RWPE1 (cell line): ENCODE measurements at regions not wholly inside any gene's neighbourhood (a gene's known extent, or its start where the extent isn't known, plus 50 kb on each side); places are given as distances from the start of the nearest gene placed in this dataset.

Experiments used
- CTCF ChIA-PET: fragments of 350-600 bp; sonication (Branson Sonifier 250); formaldehyde crosslinking; extraction: SDS; loops from one replicate; lab custom pipeline; 2021; lab: Yijun Ruan, JAX
- POLR2A ChIA-PET: fragments of 400-600 bp; formaldehyde crosslinking; extraction: SDS; loops from one replicate; lab custom pipeline; 2020; ENCODE audit warnings: antibody characterized with exemption; ENCODE audit not compliant: low non-redundant PET; lab: Yijun Ruan, JAX
- DNase-seq: peaks from one replicate; pipeline ENCODE4 v3.0.0; 2012; ENCODE audit warnings: low spot score
- H3K27ac ChIP-seq: fragments of 450-650 bp; 2 replicates; pipeline ENCODE4 v1.5.1; 2017
- CTCF ChIP-seq: fragments of 450-650 bp; conservative IDR thresholded peaks from 2 replicates; pipeline ENCODE4 v1.5.1; 2017; ENCODE audit warnings: low read depth, mild to moderate bottlenecking

- DNase-seq: no peak
- ChIA-PET CTCF (interaction anchor here (0.6 to 0.9 kb wide), 2 partner anchors 70 to 613 kb away, joined by 3 read pairs; no protein-coding TSS in a partner anchor), POLR2A (no interaction called here)
- H3K27ac ChIP-seq: no peak overlapping the region
- TF ChIP-seq CTCF: no peak
Measured at GRCh38 chr6:54056105-54056504, 55.1 kb upstream of the MLIP start.

GRCh38 chr6:54057058-54057457 lies 54.2 kb upstream of the MLIP start:
- no peak overlapping the region for H3K27ac ChIP-seq
- CTCF ChIA-PET: no interaction called here
- POLR2A ChIA-PET: no interaction called here
- DNase-seq: no peak
- no peak for TF ChIP-seq CTCF

- POLR2A ChIA-PET: no interaction called here
- H3K27ac ChIP-seq: no peak overlapping the region
- TF ChIP-seq CTCF: no peak
- DNase-seq: no peak
- CTCF ChIA-PET: interaction anchor here (0.7 kb wide), 2 partner anchors 9 to 1124 kb away, joined by 4 read pairs; no protein-coding TSS in a partner anchor
Measured at GRCh38 chr6:54058236-54058635, 53.0 kb upstream of the MLIP start.

- H3K27ac ChIP-seq: no peak overlapping the region
- DNase-seq: no peak
- no peak for TF ChIP-seq CTCF
- ChIA-PET POLR2A (no interaction called here), CTCF (interaction anchor here (0.8 kb wide), 1 partner anchor 24 kb away, joined by 3 read pairs; no protein-coding TSS in a partner anchor)
Measured at GRCh38 chr6:54059683-54060082, 51.6 kb upstream of the MLIP start.

GRCh38 chr6:54060286-54060685 lies 51.0 kb upstream of the MLIP start:
- ChIA-PET CTCF (interaction anchor here (0.6 to 0.7 kb wide), 2 partner anchors 178 to 193 kb away, joined by 3 read pairs; no protein-coding TSS in a partner anchor), POLR2A (no interaction called here)
- TF ChIP-seq CTCF: no peak
- no peak overlapping the region for H3K27ac ChIP-seq
- no peak for DNase-seq
